Natural killer cell (primary cell): ENCODE measurements at regions not wholly inside any gene's neighbourhood (a gene's known extent, or its start where the extent isn't known, plus 50 kb on each side); places are given as distances from the start of the nearest gene placed in this dataset.

Experiments used
- ATAC-seq, 3 donors: fragments of 150-1000 bp in 2 of 3; fragments of 200-7000 bp in 1 of 3; cut with Tn5 transposase; 1 replicate in 1 of 3; 2 replicates in 2 of 3; pipeline ENCODE4 v1.10.0; 2021; ENCODE audit warnings: mild to moderate bottlenecking in 2 of 3, moderate library complexity in 2 of 3
- DNase-seq, 2 donors: peaks; one replicate each; pipeline versions ENCODE4 v3.0.0 to v3.0.0-alpha.2; 2013 to 2021; ENCODE audit warnings: mixed read lengths in 1 of 2
- H3K27ac ChIP-seq: one replicate; pipeline ENCODE4 v1.5.1; 2013; ENCODE audit warnings: mild to moderate bottlenecking, low read length
- H3K27me3 ChIP-seq: one replicate; pipeline ENCODE4 v1.6.1; 2013; ENCODE audit warnings: low read length; ENCODE audit not compliant: control insufficient read depth, insufficient read depth
- H3K36me3 ChIP-seq: one replicate; pipeline ENCODE4 v1.6.1; 2013; ENCODE audit warnings: low read length; ENCODE audit not compliant: control insufficient read depth, insufficient read depth
- H3K4me1 ChIP-seq: one replicate; pipeline ENCODE4 v1.6.1; 2013; ENCODE audit warnings: low read length; ENCODE audit not compliant: control insufficient read depth, insufficient read depth
- H3K4me3 ChIP-seq: one replicate; pipeline ENCODE4 v1.5.1; 2013; ENCODE audit warnings: low read length
- H3K9me3 ChIP-seq: one replicate; pipeline ENCODE4 v1.6.1; 2013; ENCODE audit warnings: low read length; ENCODE audit not compliant: control insufficient read depth, insufficient read depth
- H3K27ac Mint-ChIP-seq, 2 donors: one replicate each; pipeline ENCODE4 v1.8.0; 2022; ENCODE audit warnings: mild to moderate bottlenecking in 2 of 2, mixed read lengths in 2 of 2, moderate library complexity in 1 of 2
- H3K27me3 Mint-ChIP-seq, 2 donors: one replicate each; pipeline ENCODE4 v1.8.0; 2022; ENCODE audit warnings: low read depth in 2 of 2, mixed read lengths in 2 of 2
- H3K36me3 Mint-ChIP-seq: one replicate; pipeline ENCODE4 v1.8.0; 2022; ENCODE audit warnings: mixed read lengths
- H3K4me1 Mint-ChIP-seq, 2 donors: one replicate each; pipeline ENCODE4 v1.8.0; 2022; ENCODE audit warnings: mixed read lengths in 2 of 2
- H3K4me3 Mint-ChIP-seq: one replicate; pipeline ENCODE4 v1.8.0; 2022; ENCODE audit warnings: mild to moderate bottlenecking, moderate library complexity, mixed read lengths
- H3K9me3 Mint-ChIP-seq, 2 donors: one replicate each; pipeline ENCODE4 v1.8.0; 2022; ENCODE audit warnings: mixed read lengths in 2 of 2
- WGBS: methylation state at CpG from one replicate; pipeline ENCODE4 v1.1.7; 2013; ENCODE audit warnings: missing lambda C conversion rate; ENCODE audit not compliant: insufficient coverage; 5-methylcytosine and 5-hydroxymethylcytosine counted together
- intact Hi-C: fragments of 100-400 bp; cut with micrococcal nuclease; formaldehyde crosslinking; loops from one replicate; pipeline ENCODE4 v1.14.2; 2022
- TF ChIP-seq, protein P1 (sequence below): fragments of 200-600 bp; IDR thresholded peaks from one replicate; pipeline ENCODE4 v1.8.0; 2022; ENCODE audit warnings: antibody characterized with exemption

DNA sequence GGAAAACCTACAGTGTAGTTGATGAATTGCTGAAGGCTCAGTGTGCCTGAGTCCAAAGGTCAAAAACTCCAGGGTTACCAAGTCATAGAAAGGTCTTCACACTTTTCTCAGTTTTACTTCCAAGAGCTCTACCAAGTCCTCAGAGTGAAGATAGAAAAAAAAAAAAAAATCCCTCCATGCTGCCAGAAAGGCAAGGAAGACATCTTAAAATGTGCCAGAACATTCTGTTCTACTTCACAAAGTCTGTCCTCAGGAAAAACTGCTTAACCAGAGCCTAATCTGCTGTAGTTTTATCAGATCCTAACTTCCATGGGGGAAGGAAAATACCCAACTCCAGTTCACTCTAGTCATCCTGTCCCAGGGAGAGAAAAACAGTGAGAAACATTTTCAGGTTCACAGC, 175.6 kb upstream of the CDH11 start:
- Mint-ChIP-seq H3K4me1 (no peaks in the 10 kb centered on the region), H3K27me3 (no peaks in the 10 kb centered on the region), H3K27ac (no peak overlapping the region), H3K9me3 (peaks cover 2 to 6% of the 10 kb centered on the region in 2 donors), H3K4me3 (no peak overlapping the region), H3K36me3 (no peaks in the 10 kb centered on the region)
- H3K9me3 ChIP-seq = peaks cover 2% of the 10 kb centered on the region
- H3K27me3 ChIP-seq = no peaks in the 10 kb centered on the region
- no peak overlapping the region for H3K4me3 ChIP-seq
- TF ChIP-seq, protein P1, sequence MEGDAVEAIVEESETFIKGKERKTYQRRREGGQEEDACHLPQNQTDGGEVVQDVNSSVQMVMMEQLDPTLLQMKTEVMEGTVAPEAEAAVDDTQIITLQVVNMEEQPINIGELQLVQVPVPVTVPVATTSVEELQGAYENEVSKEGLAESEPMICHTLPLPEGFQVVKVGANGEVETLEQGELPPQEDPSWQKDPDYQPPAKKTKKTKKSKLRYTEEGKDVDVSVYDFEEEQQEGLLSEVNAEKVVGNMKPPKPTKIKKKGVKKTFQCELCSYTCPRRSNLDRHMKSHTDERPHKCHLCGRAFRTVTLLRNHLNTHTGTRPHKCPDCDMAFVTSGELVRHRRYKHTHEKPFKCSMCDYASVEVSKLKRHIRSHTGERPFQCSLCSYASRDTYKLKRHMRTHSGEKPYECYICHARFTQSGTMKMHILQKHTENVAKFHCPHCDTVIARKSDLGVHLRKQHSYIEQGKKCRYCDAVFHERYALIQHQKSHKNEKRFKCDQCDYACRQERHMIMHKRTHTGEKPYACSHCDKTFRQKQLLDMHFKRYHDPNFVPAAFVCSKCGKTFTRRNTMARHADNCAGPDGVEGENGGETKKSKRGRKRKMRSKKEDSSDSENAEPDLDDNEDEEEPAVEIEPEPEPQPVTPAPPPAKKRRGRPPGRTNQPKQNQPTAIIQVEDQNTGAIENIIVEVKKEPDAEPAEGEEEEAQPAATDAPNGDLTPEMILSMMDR = no peak
- ATAC-seq (no peak), DNase-seq (no peak)
- H3K4me1 ChIP-seq = no peaks in the 10 kb centered on the region
- no peak overlapping the region for H3K27ac ChIP-seq
- H3K36me3 ChIP-seq = no peaks in the 10 kb centered on the region
- intact Hi-C loops = no loop called here

DNA sequence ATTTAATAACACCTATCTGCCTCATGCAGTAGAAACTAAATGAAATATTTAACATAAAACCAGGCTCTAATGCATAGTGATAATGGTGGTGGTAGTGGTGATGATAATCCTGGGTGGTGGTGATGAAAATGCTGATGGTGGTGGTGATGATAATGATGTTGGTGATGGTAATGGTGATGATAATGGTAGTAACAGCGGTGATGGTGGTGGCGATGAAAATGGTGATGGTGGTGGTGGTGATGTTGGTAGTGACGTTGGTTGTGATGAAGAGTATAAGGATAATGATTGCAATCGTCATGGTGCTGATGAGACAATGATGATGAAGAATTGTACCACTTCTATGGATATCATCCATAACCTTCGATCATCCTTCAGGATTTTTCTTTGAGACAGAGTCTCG, 173.7 kb upstream of the CDH11 start:
- Histone ChIP-seq H3K27me3 (no peaks in the 10 kb centered on the region), H3K4me3 (no peak overlapping the region), H3K27ac (no peak overlapping the region), H3K9me3 (peaks cover 2% of the 10 kb centered on the region), H3K4me1 (no peaks in the 10 kb centered on the region), H3K36me3 (no peaks in the 10 kb centered on the region)
- Mint-ChIP-seq H3K27ac (no peak overlapping the region), H3K9me3 (peaks cover 2 to 6% of the 10 kb centered on the region in 2 donors), H3K27me3 (no peaks in the 10 kb centered on the region), H3K36me3 (no peaks in the 10 kb centered on the region), H3K4me1 (no peaks in the 10 kb centered on the region), H3K4me3 (no peak overlapping the region)
- WGBS = 94% methylated on average over 6 of the region's 6 CpGs
- no peak for ATAC-seq
- no peak for DNase-seq
- intact Hi-C loops = no loop called here
- TF ChIP-seq, protein P1 = no peak

DNA sequence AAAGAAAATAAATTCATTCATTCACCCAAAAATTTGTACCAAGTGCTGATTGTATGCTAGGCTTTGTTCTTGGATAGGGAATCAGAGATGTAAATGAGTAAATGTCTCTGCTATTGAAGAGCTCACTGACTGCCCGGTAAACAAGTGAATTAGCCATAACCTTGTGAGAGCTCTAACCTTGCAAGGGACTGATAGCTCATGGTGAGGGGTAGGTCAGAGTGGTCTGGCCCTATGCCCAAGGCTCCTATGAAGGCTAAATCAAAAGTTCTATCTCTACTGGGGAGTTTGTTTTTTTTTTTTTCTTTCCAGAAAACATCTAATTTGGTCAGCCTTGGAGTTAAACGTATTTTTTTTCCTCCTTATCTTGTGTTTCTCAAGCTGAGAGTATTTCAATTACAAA, 172.8 kb upstream of the CDH11 start:
- DNase-seq (no peak), ATAC-seq (no peak)
- 95% methylated on average over 1 of the region's 2 CpGs for WGBS
- Histone ChIP-seq H3K9me3 (peaks cover 2% of the 10 kb centered on the region), H3K27me3 (no peaks in the 10 kb centered on the region), H3K27ac (no peak overlapping the region), H3K36me3 (no peaks in the 10 kb centered on the region), H3K4me3 (no peak overlapping the region), H3K4me1 (no peaks in the 10 kb centered on the region)
- Mint-ChIP-seq H3K27ac (no peak overlapping the region), H3K4me3 (no peak overlapping the region), H3K36me3 (no peaks in the 10 kb centered on the region), H3K4me1 (no peaks in the 10 kb centered on the region), H3K9me3 (peaks cover 6 to 9% of the 10 kb centered on the region in 2 donors), H3K27me3 (no peaks in the 10 kb centered on the region)
- TF ChIP-seq, protein P1 = no peak
- intact Hi-C loops = no loop called here

DNA sequence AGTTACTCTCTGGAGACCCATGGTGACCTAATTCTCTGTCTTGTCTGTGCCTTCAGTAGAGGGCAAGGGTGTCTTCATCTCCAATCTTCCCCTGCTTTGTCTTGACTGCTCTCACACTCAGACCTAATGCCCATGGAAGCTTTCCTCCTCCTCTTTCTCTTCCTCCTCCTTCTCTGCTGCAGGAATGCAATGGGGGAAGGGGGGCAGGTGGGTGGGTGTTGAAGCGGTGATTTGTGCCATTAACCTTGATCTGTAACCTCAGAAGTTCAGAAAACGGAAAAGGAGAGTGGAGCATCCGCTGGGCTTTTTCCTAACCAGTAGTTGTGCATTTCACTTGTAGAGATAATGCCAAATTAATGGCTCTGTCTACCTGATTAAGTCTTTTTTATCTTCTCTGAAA, 172.3 kb upstream of the CDH11 start:
- Mint-ChIP-seq H3K27me3 (no peaks in the 10 kb centered on the region), H3K27ac (no peak overlapping the region), H3K9me3 (peaks cover 6 to 9% of the 10 kb centered on the region in 2 donors), H3K36me3 (no peaks in the 10 kb centered on the region), H3K4me1 (no peaks in the 10 kb centered on the region), H3K4me3 (no peak overlapping the region)
- peaks cover 2% of the 10 kb centered on the region for H3K9me3 ChIP-seq
- no peaks in the 10 kb centered on the region for H3K27me3 ChIP-seq
- H3K4me3 ChIP-seq = no peak overlapping the region
- no peak overlapping the region for H3K27ac ChIP-seq
- ATAC-seq (no peak), DNase-seq (no peak)
- no peaks in the 10 kb centered on the region for H3K4me1 ChIP-seq
- intact Hi-C loops = no loop called here
- WGBS = 79% methylated on average over 3 of the region's 3 CpGs
- no peaks in the 10 kb centered on the region for H3K36me3 ChIP-seq
- TF ChIP-seq, protein P1 = no peak
